ENCODE measurements at regions not wholly inside any gene's neighbourhood (a gene's known extent, or its start where the extent isn't known, plus 50 kb on each side); places are given as distances from the start of the nearest gene placed in this dataset.

GRCh38 chr18:2009942-2010697 is 561.2 kb downstream of the METTL4 start:
- no peak for TF ChIP-seq EZH2 (IDR thresholded peaks at IDR 0.05; ENCODE audit: borderline replicate concordance, low read depth, low read length, severe bottlenecking)
- TF ChIP-seq, protein P1, sequence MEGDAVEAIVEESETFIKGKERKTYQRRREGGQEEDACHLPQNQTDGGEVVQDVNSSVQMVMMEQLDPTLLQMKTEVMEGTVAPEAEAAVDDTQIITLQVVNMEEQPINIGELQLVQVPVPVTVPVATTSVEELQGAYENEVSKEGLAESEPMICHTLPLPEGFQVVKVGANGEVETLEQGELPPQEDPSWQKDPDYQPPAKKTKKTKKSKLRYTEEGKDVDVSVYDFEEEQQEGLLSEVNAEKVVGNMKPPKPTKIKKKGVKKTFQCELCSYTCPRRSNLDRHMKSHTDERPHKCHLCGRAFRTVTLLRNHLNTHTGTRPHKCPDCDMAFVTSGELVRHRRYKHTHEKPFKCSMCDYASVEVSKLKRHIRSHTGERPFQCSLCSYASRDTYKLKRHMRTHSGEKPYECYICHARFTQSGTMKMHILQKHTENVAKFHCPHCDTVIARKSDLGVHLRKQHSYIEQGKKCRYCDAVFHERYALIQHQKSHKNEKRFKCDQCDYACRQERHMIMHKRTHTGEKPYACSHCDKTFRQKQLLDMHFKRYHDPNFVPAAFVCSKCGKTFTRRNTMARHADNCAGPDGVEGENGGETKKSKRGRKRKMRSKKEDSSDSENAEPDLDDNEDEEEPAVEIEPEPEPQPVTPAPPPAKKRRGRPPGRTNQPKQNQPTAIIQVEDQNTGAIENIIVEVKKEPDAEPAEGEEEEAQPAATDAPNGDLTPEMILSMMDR (IDR thresholded peaks at IDR 0.05; ENCODE audit: borderline replicate concordance, extremely low read depth, low read length, poor library complexity, severe bottlenecking): no peak

Data from DND-41 (cell line).